ENCODE measurements at regions not wholly inside any gene's neighbourhood (a gene's known extent, or its start where the extent isn't known, plus 50 kb on each side); places are given as distances from the start of the nearest gene placed in this dataset.
"Not testable (repeated sequence)": the region's sequence is repeated elsewhere in the genome, so short reads cannot be mapped to it uniquely, and the experiment has no call there.

GRCh38 chr7:136480901-136481300 is 387.6 kb upstream of the CHRM2 start:
- H3K4me3 ChIP-seq (ENCODE audit: low read depth, low read length), result no peak overlapping the region
- DNase-seq (ENCODE audit: low read depth, low spot score), result no peak
- ChIA-PET POLR2A (no interaction called here), CTCF (no interaction called here)
- TF ChIP-seq CTCF (IDR thresholded peaks at IDR 0.05; ENCODE audit: insufficient read depth, low read length, missing control alignments), result no peak

- ChIA-PET POLR2A (no interaction called here), CTCF (no interaction called here)
- no peak overlapping the region for H3K4me3 ChIP-seq (ENCODE audit: low read depth, low read length)
- no peak for DNase-seq (ENCODE audit: low read depth, low spot score)
- TF ChIP-seq CTCF (IDR thresholded peaks at IDR 0.05; ENCODE audit: insufficient read depth, low read length, missing control alignments), result no peak
Measured at GRCh38 chr7:136479922-136480321, 388.5 kb upstream of the CHRM2 start.

GRCh38 chr7:136470179-136470578 is 398.3 kb upstream of the CHRM2 start:
- no peak for DNase-seq (ENCODE audit: low read depth, low spot score)
- H3K4me3 ChIP-seq (ENCODE audit: low read depth, low read length), result no peak overlapping the region
- no peak for TF ChIP-seq CTCF (IDR thresholded peaks at IDR 0.05; ENCODE audit: insufficient read depth, low read length, missing control alignments)
- CTCF ChIA-PET, result interaction anchor here (0.6 kb wide), 1 partner anchor 265 kb away, joined by 4 read pairs; no protein-coding TSS in a partner anchor
- POLR2A ChIA-PET, result no interaction called here

- ChIA-PET POLR2A (no interaction called here), CTCF (no interaction called here)
- no peak for DNase-seq (ENCODE audit: low read depth, low spot score)
- no peak for TF ChIP-seq CTCF (IDR thresholded peaks at IDR 0.05; ENCODE audit: insufficient read depth, low read length, missing control alignments)
- H3K4me3 ChIP-seq (ENCODE audit: low read depth, low read length), result no peak overlapping the region
Measured at GRCh38 chr7:136452949-136453348, 415.5 kb upstream of the CHRM2 start.

GRCh38 chr7:136446751-136447150 is 421.7 kb upstream of the CHRM2 start:
- CTCF ChIA-PET, result no interaction called here
- no peak overlapping the region for H3K4me3 ChIP-seq (ENCODE audit: low read depth, low read length)
- DNase-seq (ENCODE audit: low read depth, low spot score), result no peak
- POLR2A ChIA-PET, result no interaction called here
- TF ChIP-seq CTCF (IDR thresholded peaks at IDR 0.05; ENCODE audit: insufficient read depth, low read length, missing control alignments), result no peak

GRCh38 chr7:136441835-136442234 is 426.6 kb upstream of the CHRM2 start:
- DNase-seq (ENCODE audit: low read depth, low spot score), result no peak
- ChIA-PET CTCF (no interaction called here), POLR2A (no interaction called here)
- no peak for TF ChIP-seq CTCF (IDR thresholded peaks at IDR 0.05; ENCODE audit: insufficient read depth, low read length, missing control alignments)
- H3K4me3 ChIP-seq (ENCODE audit: low read depth, low read length), result no peak overlapping the region

GRCh38 chr7:136431736-136432135 is 436.7 kb upstream of the CHRM2 start:
- POLR2A ChIA-PET; DNase-seq (ENCODE audit: low read depth, low spot score); H3K4me3 ChIP-seq (ENCODE audit: low read depth, low read length): not testable (repeated sequence)
- CTCF ChIA-PET, result interaction anchor here (0.6 kb wide), 1 partner anchor 1587 kb away, joined by 3 read pairs; no protein-coding TSS in a partner anchor
